ENCODE measurements at regions not wholly inside any gene's neighbourhood (a gene's known extent, or its start where the extent isn't known, plus 50 kb on each side); places are given as distances from the start of the nearest gene placed in this dataset.

DNA sequence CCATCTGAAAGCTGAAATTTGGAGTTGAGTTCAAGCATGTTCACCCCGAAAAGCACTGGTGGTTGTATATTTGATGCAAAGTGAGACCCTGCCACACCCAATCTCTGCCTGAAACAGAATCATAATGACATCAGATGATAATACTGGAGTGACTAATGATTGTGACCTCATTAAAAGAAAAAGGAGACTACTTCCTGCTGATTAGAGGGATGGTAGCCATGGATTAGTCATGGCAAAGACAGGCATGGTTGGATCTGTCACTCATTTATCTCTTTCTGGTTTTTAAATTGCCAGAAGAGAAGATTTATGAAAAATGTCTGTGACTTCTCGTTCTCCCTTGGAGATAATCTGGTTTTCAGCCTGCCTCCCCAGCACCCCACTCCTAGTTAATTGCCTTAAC, 101.2 kb downstream of the BAMBI start (continued):
- TF ChIP-seq, protein P1, sequence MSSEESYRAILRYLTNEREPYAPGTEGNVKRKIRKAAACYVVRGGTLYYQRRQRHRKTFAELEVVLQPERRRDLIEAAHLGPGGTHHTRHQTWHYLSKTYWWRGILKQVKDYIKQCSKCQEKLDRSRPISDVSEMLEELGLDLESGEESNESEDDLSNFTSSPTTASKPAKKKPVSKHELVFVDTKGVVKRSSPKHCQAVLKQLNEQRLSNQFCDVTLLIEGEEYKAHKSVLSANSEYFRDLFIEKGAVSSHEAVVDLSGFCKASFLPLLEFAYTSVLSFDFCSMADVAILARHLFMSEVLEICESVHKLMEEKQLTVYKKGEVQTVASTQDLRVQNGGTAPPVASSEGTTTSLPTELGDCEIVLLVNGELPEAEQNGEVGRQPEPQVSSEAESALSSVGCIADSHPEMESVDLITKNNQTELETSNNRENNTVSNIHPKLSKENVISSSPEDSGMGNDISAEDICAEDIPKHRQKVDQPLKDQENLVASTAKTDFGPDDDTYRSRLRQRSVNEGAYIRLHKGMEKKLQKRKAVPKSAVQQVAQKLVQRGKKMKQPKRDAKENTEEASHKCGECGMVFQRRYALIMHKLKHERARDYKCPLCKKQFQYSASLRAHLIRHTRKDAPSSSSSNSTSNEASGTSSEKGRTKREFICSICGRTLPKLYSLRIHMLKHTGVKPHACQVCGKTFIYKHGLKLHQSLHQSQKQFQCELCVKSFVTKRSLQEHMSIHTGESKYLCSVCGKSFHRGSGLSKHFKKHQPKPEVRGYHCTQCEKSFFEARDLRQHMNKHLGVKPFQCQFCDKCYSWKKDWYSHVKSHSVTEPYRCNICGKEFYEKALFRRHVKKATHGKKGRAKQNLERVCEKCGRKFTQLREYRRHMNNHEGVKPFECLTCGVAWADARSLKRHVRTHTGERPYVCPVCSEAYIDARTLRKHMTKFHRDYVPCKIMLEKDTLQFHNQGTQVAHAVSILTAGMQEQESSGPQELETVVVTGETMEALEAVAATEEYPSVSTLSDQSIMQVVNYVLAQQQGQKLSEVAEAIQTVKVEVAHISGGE (CRISPR knock-in tag; IDR thresholded peaks at IDR 0.05) = no peak
- TF ChIP-seq, protein P2, sequence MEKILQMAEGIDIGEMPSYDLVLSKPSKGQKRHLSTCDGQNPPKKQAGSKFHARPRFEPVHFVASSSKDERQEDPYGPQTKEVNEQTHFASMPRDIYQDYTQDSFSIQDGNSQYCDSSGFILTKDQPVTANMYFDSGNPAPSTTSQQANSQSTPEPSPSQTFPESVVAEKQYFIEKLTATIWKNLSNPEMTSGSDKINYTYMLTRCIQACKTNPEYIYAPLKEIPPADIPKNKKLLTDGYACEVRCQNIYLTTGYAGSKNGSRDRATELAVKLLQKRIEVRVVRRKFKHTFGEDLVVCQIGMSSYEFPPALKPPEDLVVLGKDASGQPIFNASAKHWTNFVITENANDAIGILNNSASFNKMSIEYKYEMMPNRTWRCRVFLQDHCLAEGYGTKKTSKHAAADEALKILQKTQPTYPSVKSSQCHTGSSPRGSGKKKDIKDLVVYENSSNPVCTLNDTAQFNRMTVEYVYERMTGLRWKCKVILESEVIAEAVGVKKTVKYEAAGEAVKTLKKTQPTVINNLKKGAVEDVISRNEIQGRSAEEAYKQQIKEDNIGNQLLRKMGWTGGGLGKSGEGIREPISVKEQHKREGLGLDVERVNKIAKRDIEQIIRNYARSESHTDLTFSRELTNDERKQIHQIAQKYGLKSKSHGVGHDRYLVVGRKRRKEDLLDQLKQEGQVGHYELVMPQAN (conservative IDR thresholded peaks at IDR 0.05) = no peak
- TF ChIP-seq HDGF (IDR thresholded peaks at IDR 0.05) = no peak

DNA sequence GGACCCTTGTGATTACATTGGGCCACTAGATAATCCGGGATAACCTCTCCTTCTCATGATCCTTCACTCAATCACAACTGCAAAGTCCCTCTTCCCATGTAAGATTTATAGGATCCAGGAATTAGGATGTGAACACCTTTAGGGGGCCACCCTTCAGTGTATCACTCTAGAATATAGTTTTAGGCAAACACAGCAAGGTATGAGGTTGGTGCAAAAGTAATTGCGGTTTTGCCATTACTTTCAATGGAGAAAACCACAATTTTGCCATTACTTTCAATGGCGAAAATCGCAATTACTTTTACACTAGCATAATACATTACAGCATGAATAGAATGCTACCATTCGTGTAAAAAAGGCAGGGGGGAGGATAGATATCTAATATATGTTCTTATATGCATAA, 104.0 kb downstream of the BAMBI start:
- no peak overlapping the region for H3K4me3 ChIP-seq
- intact Hi-C loops (cut with micrococcal nuclease; ENCODE audit: unreplicated experiment) (no loop called here), in situ Hi-C loops (cut with MboI) (no loop called here)
- no peak for DNase-seq (ENCODE audit: low read depth, low spot score)
- no peak overlapping the region for H3K27ac ChIP-seq (ENCODE audit: control insufficient read depth, insufficient read depth)
- SMC1A ChIA-PET (ENCODE audit: uncharacterized antibody, unreplicated experiment) = no interaction called here
- H4K20me1 ChIP-seq (ENCODE audit: control insufficient read depth, insufficient read depth) = no peaks in the 10 kb centered on the region
- no TSS peak for BruUV-seq (replicated peaks)
- no peak for ATAC-seq
- H3K9me3 ChIP-seq (replicated peaks; ENCODE audit: control insufficient read depth, insufficient read depth, low read length) = no peaks in the 10 kb centered on the region
- H3K4me1 ChIP-seq (ENCODE audit: control insufficient read depth, insufficient read depth, low read length) = no peaks in the 10 kb centered on the region
- RAD21 ChIA-PET (ENCODE audit: unreplicated experiment) = no interaction called here
- no peak overlapping the region for H3K9ac ChIP-seq (ENCODE audit: control insufficient read depth, insufficient read depth, low read length)
- H3K79me2 ChIP-seq (ENCODE audit: control insufficient read depth, insufficient read depth, low read length) = no peaks in the 10 kb centered on the region
- CTCF ChIA-PET = no interaction called here
- FAIRE-seq = no peak
- WGBS (ENCODE audit: insufficient coverage, insufficient replicate concordance, low lambda C conversion rate, missing lambda C conversion rate) = 14% methylated on average over 5 of the region's 5 CpGs
- H3K27me3 ChIP-seq (replicated peaks in 1 of 2; ENCODE audit: control insufficient read depth in 2 of 2, insufficient read depth in 2 of 2, low read length in 1 of 2) = no peaks in the 10 kb centered on the region
- no peaks in the 10 kb centered on the region for H3K36me3 ChIP-seq (ENCODE audit: control insufficient read depth in 2 of 2, insufficient read depth in 2 of 2, low read length in 1 of 2)
- no peak overlapping the region for H2AFZ ChIP-seq (ENCODE audit: control insufficient read depth, low read depth, low read length)
- POLR2A ChIA-PET = no interaction called here
- H3K4me2 ChIP-seq (ENCODE audit: control insufficient read depth, insufficient read depth) = no peak overlapping the region
- TF ChIP-seq, protein P3, sequence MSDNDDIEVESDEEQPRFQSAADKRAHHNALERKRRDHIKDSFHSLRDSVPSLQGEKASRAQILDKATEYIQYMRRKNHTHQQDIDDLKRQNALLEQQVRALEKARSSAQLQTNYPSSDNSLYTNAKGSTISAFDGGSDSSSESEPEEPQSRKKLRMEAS (IDR thresholded peaks at IDR 0.05; ENCODE audit: low read depth, low read length) = no peak
- no peak for TF ChIP-seq IRF4 (IDR thresholded peaks at IDR 0.05; ENCODE audit: low read depth, low read length)
- TF ChIP-seq LARP7 (IDR thresholded peaks at IDR 0.05) = no peak
- TF ChIP-seq SUZ12 (IDR thresholded peaks at IDR 0.05; ENCODE audit: unreplicated experiment) = no peak
- no peak for TF ChIP-seq CHD4 (IDR thresholded peaks at IDR 0.05)
- TF ChIP-seq STAT1 (conservative IDR thresholded peaks at IDR 0.05) = no peak
- no peak for TF ChIP-seq MYB (IDR thresholded peaks at IDR 0.05; ENCODE audit: borderline replicate concordance, low read depth, low read length)
- TF ChIP-seq NBN (IDR thresholded peaks at IDR 0.05) = no peak
- TF ChIP-seq, protein P2 (conservative IDR thresholded peaks at IDR 0.05) = no peak
- no peak for TF ChIP-seq PAX8 (IDR thresholded peaks at IDR 0.05)
- TF ChIP-seq, protein P4, sequence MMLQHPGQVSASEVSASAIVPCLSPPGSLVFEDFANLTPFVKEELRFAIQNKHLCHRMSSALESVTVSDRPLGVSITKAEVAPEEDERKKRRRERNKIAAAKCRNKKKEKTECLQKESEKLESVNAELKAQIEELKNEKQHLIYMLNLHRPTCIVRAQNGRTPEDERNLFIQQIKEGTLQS (IDR thresholded peaks at IDR 0.05; ENCODE audit: borderline replicate concordance, extremely low read depth, low read depth, low read length) = no peak
- no peak for TF ChIP-seq FOXM1 (IDR thresholded peaks at IDR 0.05; ENCODE audit: low read depth, low read length)
- TF ChIP-seq, protein P5, sequence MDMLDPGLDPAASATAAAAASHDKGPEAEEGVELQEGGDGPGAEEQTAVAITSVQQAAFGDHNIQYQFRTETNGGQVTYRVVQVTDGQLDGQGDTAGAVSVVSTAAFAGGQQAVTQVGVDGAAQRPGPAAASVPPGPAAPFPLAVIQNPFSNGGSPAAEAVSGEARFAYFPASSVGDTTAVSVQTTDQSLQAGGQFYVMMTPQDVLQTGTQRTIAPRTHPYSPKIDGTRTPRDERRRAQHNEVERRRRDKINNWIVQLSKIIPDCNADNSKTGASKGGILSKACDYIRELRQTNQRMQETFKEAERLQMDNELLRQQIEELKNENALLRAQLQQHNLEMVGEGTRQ (IDR thresholded peaks at IDR 0.05; ENCODE audit: borderline replicate concordance, low read depth, low read length) = no peak

Measured in GM12878 (cell line).